NCI-H2196 (cell line): ENCODE measurements at regions not wholly inside any gene's neighbourhood (a gene's known extent, or its start where the extent isn't known, plus 50 kb on each side); places are given as distances from the start of the nearest gene placed in this dataset.
"Not testable (repeated sequence)": the region's sequence is repeated elsewhere in the genome, so short reads cannot be mapped to it uniquely, and the experiment has no call there.

Experiments
- DNase-seq: peaks from one replicate; lab custom pipeline; 2025; ENCODE audit not compliant: unreplicated experiment; lab: John Stamatoyannopoulos, UW

DNA sequence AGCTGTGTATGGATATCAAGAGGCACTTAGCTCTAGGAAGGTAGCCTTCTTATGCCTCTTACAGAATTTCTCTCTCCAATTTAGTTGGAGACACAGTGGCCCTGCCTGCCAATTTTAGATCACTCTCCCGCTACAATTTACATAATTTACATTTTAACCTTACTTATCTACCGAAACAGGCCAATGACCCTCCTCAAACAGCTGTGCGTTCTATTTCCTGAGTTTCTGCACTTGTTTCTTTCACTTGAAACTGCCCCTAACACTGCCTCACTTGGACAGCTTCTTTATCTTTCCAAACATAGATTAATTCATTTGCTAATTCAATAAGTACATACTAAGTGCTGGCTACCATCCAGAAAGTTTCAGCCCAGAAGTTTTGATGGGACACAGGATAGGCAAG lies 52.9 kb upstream of the HDDC2 start:
- DNase-seq: no peak

DNA sequence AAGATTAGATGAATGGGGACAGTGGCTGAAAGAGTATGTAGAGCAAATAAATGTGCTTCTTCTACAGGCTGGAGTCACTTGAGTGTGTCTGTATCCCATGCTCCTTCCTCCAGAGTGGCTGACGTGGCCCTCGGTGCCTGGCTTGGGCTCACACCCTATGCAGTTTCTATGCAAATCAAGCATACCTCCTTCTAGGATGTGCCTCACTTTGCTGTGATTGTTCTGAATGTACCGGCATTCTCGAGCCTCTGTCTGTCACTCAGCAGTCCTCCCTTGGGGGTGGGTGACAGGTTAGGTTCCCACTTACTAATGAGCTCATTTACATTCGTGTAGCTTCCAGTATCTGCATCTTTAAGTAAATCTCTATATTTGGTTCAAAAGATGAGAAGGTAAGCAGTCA lies 55.1 kb upstream of the HDDC2 start:
- DNase-seq: no peak

DNA sequence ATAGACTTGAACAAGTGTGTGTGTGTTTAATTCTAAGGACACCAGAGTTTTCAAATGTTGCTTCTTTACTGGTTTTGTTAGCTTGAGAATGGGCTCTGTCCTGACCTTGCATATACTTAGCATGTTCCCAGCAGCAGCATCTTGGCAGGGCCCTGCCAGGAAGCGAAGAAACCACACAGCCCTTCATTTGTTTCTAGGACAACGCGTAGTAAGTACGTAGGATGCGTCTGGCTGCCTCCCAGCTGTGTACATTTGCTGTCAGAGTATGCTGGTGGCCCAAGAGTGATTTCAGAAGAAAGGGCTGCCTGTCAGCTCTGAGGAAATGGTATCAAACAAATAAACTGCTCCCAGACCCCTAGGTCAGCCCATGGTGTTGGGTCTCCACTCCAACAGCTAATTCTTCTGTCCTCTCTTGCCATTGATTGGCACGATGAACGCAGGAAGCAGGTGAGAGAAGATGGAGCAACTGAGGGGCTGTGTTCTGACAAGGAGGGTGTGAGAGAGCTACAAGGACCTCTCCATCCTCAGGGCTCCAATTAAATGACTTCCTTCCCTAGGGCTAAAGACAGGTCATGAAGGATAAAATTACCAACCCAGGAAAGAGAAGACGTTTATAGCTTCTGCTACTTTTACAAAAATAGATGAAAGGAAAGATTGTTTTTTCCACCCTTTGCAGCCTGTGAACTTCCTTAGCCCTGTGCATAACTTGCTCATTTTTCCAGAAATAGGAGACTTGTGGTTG lies 55.9 kb upstream of the HDDC2 start:
- DNase-seq: no peak

DNA sequence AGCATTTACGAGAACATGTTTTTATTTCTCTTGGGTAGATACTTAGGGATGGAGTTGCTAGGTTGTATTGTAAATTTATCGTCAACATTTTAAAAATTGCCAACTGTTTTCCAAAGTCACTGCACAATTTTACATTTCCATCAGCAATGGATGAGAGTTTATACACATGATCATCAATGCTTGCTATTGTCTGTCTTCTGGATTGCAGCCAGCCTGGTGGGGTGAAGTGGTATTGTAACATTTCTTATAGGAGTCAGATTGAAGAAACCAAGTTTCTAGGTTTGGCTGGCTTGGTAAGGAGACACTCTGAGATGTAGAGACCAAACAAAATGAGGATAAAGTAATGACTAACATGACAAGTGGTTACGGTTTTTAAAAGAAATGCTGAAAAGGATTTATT lies 57.1 kb upstream of the HDDC2 start:
- DNase-seq: no peak

DNA sequence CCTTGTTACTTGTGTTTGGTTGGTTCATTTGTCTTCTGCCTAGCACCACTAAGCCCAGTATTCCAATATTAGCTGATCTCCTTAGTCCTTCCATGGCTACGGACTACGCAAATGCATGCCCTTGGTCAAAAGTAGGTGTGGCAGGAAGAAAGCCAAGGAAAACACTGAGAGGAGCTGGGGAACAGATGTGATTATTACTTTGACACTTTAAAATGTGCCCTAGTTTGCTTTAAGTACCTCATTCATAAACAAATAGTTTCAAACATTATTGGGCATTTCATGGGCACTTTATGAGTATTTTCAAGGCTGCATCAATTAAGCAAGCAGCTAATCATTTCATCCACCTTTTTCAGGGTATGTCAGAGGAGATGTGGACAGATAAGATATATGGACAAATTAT lies 60.1 kb upstream of the HDDC2 start:
- DNase-seq: no peak

DNA sequence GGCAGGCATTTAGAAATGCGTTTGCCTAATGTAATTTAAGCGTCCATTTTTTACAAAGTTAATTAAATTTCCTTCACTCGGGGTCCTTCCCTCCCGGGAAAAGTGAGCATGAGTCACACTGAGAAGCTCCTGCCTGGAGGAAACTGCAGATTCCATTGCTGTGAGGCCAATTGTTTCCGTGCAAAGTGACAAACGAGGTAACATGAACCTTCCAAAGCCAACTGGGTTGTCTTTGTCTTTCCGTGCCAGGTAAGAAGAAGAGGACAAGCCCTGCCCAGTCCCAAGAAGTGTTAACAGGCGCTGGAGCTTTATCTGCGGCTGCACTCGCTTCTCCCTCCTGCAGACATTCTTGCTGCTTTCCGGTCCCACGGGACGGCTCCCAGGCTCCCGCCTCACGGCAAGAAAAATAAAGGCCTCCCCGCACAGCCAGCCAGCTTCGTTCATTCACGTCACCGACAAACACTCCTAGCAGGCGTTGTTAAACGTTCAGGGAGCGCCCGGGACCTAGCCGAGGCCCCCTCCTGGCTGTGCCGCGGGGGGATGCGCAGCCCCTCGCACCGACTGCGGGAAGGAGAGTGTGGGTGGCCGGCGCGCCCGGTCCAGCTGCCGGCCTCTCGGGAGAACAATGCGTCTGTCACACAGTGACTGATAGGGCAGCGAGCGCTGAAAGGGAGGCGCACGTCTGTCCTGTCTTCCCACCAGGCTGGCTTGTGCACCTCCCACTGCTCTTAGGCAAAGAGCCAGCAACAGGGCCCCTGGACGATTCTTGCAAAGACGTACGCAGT lies 61.5 kb upstream of the HDDC2 start:
- DNase-seq: peak; percentile 11

DNA sequence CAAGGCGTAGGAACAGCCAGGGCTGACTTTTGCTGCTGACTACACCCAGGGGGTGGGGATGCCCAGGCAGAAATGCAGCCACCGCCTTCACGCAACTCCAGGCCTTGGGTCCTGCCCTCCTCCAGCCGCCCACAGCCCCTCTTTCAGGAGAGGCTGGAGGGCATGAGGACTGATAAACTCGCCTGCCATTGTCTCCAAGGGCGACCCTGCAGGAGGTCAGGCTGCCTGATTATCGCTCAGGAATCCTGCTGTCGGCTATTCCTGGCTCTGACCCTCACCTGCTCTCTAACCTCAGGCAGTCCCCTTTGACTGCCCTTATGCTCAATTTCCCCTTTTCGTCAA lies 62.0 kb upstream of the HDDC2 start:
- no peak for DNase-seq

DNA sequence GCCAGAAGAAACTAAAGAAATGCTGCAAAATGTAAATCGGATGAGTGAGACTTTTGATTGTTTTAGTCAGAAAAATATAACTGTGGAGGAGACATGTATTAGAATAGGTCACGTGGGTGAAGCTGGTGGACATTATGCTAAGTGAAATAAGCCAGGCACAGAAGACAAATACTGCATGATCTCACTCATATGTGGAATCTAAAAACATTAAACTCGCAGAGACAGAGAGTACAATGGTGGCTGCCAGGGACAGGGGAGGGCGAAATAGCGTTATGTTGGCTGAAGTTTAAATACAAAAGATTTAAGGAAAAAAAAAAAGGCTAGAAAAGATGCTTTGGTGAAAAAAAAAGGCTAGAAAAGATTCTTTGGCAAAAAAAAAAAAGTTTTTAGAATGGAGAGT lies 63.5 kb upstream of the HDDC2 start:
- no peak for DNase-seq

DNA sequence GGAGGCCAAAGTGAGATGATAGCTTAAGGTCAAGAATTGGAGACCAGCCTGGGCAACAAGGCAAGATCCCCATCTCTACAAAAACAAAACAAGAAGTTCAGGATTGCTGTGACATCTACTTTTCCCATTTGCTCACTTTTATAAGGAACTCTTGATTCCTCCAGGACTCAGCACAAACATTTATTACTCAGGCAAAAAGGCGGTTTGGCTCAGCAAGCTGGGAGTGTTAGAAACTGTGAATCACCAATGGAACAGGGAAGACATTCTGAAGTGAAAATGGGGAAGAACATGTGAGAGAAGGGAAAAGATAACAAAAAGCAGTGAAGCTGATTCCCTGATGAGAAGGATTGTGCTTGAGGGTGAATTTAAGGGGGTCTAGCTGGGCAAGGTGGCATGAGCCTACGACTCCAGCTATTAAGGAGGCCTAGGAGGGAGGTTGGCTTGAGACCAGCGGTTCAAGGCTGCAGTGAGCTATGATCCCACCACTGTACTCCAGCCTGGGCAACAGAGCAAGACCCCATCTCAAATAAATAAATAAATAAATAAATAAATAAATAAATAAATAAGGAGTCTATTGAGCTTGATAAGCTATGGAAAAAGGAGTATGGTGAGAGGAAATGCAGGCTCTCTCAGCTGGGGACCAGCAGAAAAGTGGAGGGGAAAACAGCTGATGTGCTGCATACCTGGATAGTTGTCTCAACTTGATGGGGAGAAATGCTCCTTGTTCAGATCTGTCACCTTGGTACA lies 65.4 kb upstream of the HDDC2 start:
- no peak for DNase-seq

DNA sequence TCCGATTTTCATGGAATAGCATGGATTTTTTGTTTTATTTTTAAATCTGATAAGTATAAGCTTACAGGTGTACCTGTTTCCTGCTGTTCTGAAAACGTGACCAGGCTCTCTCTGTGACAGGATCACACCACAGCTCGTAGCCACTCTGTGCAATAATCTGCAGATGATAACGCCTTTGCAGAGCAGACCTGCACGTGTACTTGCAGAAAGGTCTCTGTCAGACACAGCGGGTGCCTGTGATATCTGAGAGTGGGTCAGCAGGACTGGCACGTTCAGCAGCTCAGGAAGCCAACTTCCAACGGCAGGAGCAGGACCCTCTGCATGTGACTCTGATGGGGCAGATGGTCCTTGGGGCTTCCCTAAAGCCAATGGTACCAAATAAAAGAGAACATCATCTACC lies 68.6 kb upstream of the HDDC2 start:
- DNase-seq: no peak

DNA sequence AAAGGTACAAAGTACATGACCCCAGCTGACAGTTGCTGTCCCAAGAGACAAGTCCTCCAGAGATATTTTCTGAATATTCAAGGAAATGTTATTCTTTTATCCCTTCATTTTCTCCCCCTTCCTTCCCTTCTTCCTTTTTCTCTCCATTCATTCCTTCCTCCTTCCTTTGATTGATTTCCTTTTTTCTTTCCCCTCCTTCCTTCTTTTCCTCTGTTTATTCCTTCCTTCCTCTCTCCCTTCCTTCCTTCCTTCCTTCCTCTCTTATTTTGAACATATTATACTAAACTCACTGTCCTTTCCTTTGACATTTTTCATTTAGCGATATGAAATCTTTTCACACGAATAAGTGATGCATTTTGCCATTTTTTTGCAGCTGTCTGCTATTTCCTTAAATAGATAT lies 73.2 kb upstream of the HDDC2 start:
- no peak for DNase-seq

DNA sequence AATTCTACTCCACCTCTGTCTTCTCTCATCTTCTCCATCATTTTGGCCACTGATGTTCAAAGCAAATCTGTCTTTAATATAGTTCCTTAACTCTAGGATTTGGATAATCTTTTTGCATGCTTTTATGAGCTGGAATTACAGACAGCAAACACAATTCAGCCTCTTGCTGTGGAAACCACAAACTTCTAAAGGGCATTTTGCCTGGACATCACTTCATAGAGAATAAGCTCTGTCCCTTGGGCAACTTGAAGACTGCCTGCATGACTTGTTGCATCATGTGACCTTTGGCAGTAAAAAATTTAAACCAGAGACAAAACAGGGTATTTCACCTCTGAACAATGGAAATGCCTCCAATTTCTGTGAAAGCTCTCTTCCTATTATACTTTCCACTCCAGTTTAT lies 74.1 kb upstream of the HDDC2 start:
- no peak for DNase-seq

DNA sequence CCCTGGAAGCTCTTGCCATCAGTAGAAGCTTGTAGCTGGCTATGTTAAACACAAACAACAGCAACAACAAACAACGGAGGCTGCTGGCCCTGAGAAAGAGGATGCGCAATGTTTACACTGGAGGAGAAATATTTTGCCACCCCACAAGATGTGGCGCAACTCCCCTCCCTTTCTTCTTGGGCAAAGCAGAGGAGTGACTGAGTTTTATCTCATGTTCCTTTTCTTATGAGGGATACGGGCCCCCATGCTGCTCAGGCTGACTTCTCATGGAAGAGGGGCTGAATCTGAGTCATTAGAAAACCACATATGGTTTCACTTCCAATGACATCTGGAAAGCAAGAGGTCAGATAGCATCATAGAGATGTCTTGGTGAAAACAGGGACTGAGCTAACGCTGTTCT lies 75.9 kb upstream of the HDDC2 start:
- DNase-seq: no peak

DNA sequence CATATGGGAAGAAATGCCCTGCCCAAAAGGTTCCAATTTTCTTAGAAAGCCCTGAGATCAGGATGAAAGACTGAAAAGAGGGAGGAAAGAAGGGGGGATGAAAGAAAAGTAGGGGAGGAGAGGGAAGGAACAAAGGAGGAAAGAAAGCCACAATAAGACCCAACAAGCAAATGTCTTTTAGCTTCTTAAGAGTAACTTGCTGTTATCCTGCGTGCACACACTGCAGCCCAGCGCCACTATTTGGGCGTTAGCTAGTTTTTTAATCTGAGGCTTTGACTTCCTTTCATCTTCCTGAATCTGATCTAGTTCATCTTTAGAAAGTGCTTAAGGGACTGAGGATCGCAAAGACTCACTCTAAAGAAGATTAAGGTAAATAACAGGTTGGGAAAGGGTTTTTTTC lies 77.4 kb upstream of the HDDC2 start:
- DNase-seq: no peak

DNA sequence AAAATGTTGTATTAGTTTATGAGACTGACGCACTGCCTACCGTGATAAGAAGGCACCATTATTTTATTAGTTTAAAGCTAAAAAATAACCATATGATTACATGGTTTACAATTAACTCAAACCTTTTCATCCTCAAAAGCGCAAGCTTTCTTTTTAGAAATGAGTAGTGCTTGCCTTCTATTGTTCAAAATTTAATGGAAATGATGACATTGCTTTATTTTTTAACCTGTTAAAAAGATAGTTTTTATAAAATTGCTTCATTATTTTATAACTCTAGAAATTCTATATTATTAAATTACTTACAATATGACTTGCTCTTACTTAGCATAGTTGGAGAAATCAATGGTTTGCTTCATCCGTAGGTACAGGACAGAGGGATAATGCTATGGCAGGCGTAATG lies 78.7 kb upstream of the HDDC2 start:
- DNase-seq: no peak

DNA sequence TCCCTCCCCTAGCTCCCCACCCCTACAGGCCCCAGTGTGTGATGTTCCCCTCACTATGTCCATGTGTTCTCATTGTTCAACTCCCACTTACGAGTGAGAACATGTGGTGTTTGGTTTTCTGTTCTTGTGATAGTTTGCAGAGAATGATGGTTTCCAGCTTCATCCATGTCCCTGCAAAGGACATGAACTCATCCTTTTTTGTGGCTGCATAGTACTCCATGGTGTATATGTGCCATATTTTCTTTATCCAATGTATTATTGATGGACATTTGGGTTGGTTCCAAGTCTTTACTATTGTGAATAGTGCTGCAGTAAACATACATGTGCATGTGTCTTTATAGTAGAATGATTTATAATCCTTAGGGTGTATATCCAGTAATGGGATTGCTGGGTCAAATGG lies 84.6 kb upstream of the HDDC2 start:
- not testable (repeated sequence) for DNase-seq

DNA sequence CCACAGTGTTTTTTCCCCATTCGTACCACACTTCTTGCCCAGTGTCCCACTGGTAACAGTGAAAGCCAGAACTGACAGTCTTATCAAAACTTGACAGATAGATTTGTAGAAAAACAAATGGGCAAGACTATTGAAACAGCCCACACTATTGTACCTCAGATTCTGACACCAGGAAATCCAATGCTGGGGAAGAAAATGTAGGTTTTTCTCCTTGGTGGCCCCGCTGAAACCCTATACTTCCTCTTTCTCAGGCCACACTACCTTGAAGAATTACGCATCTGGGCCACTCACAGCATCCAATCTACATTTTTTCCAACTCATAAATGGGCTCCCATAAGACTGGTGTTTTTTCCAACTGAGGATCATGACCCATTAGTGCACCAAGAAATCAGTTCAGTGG lies 90.9 kb upstream of the HDDC2 start:
- no peak for DNase-seq

DNA sequence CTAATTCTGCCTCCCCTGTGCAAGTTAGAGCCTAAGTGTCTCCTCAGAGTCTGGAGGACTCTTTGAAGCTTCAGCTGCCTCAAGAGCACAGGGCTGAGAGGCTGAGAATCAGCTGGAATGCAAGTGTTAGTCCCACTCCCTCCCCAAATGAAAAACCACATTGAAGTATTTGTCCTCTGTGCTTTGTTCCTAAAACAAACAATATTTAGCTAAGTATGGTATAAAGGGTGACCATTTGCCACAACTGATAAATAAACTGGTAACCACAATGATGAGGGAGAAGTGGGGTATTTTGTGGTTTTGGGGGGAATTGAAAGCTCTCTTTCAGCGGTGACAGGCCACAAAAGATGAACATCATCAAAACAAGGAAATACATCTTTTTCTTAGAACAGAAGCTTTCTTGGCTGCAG lies 91.7 kb upstream of the HDDC2 start:
- no peak for DNase-seq

DNA sequence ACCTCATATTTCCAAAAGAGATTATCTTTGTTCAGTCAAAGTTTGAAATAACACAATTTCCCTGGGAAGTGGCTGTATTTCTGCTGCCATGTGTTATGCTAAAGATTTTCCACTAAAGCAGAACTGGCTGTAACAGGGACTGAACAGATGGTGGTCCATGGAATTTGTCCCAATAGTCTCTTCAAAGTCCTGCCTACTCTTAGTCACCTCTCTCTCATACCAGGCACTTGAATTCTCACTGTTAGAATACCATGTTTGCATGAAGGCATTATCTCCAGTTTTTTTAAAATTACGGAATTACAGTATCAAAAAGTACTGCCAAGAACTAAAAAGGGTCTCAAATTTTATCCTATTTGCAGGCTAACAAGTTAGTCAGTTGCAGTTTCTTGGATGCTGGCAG lies 105.0 kb upstream of the HDDC2 start:
- no peak for DNase-seq

DNA sequence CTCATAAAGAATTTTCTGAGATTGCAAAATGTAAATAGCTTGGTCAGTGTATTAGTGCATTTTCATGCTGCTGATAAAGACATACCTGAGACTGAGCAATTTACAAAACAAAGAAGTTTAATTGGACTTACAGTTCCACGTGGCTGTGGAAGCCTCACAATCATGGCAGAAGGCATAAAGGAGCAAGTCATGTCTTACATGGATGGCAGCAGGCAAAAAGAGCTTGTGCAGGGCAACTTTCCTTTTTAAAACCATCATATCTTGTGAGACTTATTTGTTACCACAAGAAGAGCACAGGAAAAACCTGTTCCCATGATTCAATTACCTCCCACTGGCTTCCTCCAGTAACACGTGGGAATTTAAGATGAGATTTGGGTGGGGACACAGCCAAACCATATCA lies 112.7 kb upstream of the HDDC2 start:
- no peak for DNase-seq

DNA sequence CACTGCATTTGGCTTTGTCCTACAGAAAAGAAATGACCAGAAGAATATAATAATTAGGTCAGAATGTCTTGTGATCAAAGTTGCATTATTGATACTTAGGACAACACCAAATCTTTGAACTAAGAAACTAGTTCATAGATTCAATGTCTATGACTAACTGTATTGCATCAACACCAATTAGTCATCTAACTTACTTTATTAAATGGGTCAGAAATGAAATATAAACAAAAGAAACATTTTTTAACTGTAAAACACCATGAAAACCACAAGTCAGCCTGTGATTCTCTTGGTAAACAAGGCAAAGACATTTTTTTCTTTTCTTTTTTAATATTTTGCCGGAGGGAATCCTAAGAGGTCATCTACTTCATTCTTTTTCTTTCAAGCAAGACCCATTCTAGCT lies 114.1 kb upstream of the HDDC2 start:
- DNase-seq: no peak

DNA sequence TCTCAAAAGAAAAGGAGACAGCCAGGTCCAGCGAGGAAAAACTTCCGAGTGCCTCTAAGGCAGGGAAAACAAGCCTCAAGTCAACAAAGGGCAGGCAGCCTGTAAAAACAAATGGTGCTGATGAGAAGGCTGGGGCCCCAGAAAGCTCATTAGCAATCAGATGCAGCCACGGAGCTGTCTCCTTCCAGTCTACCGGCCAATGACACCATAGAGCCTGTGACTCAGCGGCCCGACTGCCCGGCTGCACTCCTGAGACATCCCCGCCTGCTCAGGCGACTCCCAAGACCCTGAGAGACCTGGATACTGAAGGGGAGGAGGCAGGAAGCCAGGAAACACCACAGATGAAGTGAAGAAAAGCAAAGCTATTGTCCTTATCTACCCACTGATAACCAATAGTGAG lies 120.1 kb upstream of the HDDC2 start:
- no peak for DNase-seq
